HEK293T (cell line): ENCODE measurements at regions not wholly inside any gene's neighbourhood (a gene's known extent, or its start where the extent isn't known, plus 50 kb on each side); places are given as distances from the start of the nearest gene placed in this dataset.

ENCODE experiments used
- ARNT ChIP-seq: fragments of 450-650 bp; IDR thresholded peaks from 2 replicates; pipeline ENCODE4 v1.6.1; 2017; ENCODE audit warnings: mild to moderate bottlenecking
- BHLHE40 ChIP-seq: fragments of 450-650 bp; IDR thresholded peaks from 2 replicates; pipeline ENCODE4 v1.6.1; 2016; ENCODE audit warnings: mild to moderate bottlenecking, moderate library complexity, borderline replicate concordance
- FOXK2 ChIP-seq: fragments of 450-650 bp; IDR thresholded peaks from 2 replicates; pipeline ENCODE4 v1.6.1; 2016; ENCODE audit warnings: mild to moderate bottlenecking
- HDGF ChIP-seq: fragments of 450-650 bp; IDR thresholded peaks from 2 replicates; pipeline ENCODE4 v1.6.1; 2017; ENCODE audit warnings: antibody characterized with exemption, borderline replicate concordance
- SP1 ChIP-seq: fragments of 450-650 bp; IDR thresholded peaks from 2 replicates; pipeline ENCODE4 v1.6.1; 2017
- SUZ12 ChIP-seq: fragments of 450-650 bp; IDR thresholded peaks from 2 replicates; pipeline ENCODE4 v1.6.1; 2016; ENCODE audit warnings: mild to moderate bottlenecking
- TARDBP ChIP-seq: fragments of 450-650 bp; IDR thresholded peaks from 2 replicates; pipeline ENCODE4 v1.6.1; 2016
- TF ChIP-seq, protein P1 (sequence below): fragments of 450-650 bp; IDR thresholded peaks from 2 replicates; pipeline ENCODE4 v1.6.1; 2016

DNA sequence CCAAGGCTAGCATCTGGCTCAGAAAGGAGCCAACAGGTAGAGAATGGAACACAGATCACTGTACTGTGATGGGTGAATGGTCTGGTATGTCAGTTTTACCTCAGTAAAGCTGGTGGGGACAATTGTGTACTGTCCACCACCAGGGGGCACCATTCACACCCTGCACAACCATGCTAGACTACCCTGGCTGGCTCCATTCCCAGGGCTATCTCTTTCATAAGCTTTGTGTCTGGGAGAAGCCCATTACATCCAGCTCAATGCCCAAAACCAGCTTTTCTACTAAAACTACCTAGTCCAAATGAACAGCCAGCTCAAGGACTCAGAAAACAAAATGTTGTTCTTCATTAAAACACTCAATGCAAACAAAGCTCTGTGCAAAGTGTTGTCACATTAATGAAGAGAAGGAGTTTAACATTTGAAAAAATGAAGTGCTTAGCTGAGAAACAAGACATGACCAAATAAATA is 62.0 kb upstream of the RASAL2 start:
- no peak for TF ChIP-seq BHLHE40
- TF ChIP-seq TARDBP, result no peak
- TF ChIP-seq ARNT, result no peak
- no peak for TF ChIP-seq SUZ12
- TF ChIP-seq FOXK2, result no peak
- no peak for TF ChIP-seq HDGF
- no peak for TF ChIP-seq SP1
- TF ChIP-seq, protein P1, sequence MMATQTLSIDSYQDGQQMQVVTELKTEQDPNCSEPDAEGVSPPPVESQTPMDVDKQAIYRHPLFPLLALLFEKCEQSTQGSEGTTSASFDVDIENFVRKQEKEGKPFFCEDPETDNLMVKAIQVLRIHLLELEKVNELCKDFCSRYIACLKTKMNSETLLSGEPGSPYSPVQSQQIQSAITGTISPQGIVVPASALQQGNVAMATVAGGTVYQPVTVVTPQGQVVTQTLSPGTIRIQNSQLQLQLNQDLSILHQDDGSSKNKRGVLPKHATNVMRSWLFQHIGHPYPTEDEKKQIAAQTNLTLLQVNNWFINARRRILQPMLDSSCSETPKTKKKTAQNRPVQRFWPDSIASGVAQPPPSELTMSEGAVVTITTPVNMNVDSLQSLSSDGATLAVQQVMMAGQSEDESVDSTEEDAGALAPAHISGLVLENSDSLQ, result no peak
